GM21367 (cell line): ENCODE measurements at regions not wholly inside any gene's neighbourhood (a gene's known extent, or its start where the extent isn't known, plus 50 kb on each side); places are given as distances from the start of the nearest gene placed in this dataset.

Experiments
- ATAC-seq: cut with Tn5 transposase; IDR thresholded peaks from one replicate; pipeline ENCODE4 v1.9.1; 2021; ENCODE audit not compliant: unreplicated experiment

GRCh38 chr4:169815606-169816005 lies 57.9 kb upstream of the HPF1 start:
- ATAC-seq = no peak

- ATAC-seq = no peak
Measured at GRCh38 chr4:169811476-169811875, 53.7 kb upstream of the HPF1 start.

- ATAC-seq = no peak
Measured at GRCh38 chr4:169810325-169811323, 52.9 kb upstream of the HPF1 start.

GRCh38 chr4:169807934-169808509 lies 50.3 kb upstream of the HPF1 start:
- ATAC-seq = no peak
